SK-N-DZ (cell line): ENCODE measurements at regions not wholly inside any gene's neighbourhood (a gene's known extent, or its start where the extent isn't known, plus 50 kb on each side); places are given as distances from the start of the nearest gene placed in this dataset.

Experiments
- DNase-seq: peaks from one replicate; pipeline ENCODE4 v3.0.0-alpha.2; 2015; ENCODE audit warnings: low spot score

GRCh38 chr11:45089676-45090499 lies 56.6 kb upstream of the PRDM11 start:
- no peak for DNase-seq

DNA sequence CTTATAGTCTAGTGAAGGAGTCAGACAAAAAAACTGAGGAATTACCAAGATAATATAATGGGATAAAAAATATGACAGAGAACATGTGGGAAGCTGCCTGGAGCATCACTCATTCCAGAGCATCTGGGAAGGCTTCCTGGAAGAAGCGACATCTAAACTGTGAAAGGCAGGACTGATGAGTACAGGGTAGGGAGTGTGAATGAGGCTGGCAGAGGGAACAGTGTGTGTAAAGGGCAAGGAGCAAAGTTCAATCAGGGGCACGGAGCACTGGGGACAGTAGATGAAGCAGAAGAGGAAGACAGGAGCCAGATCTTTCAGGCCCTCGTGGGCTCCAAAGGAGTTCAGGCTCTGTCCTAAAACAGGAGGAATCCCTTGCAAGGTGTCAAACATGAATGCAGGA lies 55.8 kb upstream of the PRDM11 start:
- DNase-seq: no peak

DNA sequence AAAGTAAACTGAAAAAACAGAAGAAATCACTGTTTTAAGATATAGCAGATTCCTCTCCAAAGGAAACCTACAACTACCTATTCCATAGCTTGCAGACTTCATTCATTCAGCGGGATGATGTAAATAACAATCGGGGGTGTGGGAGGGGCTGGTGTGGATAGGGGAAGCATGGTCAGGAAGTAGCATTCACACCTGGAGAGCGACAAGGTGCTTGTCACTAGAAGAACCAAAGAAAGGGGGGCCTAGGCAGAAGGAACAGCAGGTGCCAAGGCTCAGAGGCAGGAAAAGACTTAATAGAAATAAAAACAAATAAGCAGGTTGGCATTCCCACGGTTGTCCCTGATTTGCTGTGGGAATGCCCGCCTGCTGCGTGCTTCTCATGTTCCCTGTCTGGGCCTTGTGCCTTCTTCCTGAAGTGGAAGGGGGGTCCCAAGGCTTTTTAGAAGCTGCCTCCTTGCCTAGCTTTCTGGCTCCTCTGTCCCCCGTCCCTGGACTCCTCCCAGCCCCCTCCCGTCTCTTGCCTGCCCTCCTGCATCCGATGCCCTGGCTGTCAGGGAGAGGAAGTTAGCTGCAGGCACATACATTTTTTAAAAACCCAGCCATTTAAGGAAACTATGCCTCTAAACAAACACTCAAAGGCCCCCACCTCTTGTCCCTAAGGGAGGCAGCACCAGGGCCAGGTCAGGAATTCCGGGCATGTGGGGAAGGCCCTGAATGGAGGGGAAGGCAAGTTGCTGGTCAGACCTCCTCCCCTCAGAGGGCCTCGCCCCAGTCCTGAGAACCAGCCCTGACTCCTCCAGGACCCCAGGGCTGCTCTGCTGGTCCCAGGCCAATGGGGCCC lies 54.7 kb upstream of the PRDM11 start:
- DNase-seq: no peak

DNA sequence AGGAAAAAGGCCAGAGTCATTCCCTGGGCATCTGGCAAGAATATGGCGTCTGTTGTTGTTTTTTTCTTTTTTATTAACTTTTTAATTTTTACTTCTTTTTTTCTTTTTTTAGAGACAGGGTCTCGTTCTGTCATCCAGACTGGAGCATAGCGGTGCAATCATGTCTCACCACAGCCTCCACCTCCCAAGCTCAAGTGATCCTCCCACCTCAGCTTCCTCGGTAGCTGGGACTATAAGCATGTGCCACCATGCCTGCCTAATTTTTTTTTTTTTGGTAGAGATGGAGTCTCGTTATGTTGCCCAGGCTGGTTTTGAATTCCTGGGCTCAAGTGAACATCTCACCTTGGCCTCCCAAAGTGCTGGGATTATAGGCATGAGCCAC lies 54.0 kb upstream of the PRDM11 start:
- DNase-seq: no peak

GRCh38 chr11:45092901-45093760 lies 53.3 kb upstream of the PRDM11 start:
- DNase-seq: no peak

GRCh38 chr11:45093761-45094455 lies 52.5 kb upstream of the PRDM11 start:
- DNase-seq: no peak

DNA sequence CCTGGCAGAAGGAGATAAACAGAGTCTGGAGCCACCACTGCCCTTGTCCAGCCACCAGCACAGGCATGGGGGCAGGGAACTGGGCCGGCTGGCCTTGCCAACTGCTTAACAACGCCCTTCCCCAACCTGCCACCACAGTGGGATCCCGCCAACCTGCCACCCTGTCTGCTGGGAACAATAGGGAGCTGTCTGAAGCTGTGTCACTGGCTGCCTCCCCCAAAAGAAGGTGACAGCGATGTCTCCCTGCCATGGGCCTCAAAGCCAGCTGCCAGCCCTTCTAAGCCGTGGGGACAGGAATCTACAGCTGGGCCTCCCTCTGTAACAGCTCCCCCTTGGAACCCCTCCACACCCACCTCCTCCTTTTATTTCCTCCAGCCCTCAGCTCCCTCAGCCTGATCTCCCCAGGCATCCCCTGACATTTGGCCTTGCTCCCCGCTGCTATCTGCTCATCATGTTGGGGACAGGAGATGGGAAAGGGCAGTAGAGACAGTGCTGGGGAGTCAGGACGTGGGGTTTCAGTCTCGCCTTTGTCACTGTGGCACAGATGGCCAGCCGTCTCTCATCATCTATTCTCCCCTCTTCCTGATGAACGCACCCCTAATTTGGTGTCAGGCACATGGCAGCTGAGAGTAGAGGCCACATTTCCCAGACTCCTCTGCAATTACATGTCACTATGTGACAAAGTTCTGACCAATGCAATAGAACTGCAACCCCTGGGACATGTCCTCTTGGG lies 51.3 kb upstream of the PRDM11 start:
- DNase-seq: no peak

GRCh38 chr11:45095691-45096010 lies 50.8 kb upstream of the PRDM11 start:
- DNase-seq: no peak

DNA sequence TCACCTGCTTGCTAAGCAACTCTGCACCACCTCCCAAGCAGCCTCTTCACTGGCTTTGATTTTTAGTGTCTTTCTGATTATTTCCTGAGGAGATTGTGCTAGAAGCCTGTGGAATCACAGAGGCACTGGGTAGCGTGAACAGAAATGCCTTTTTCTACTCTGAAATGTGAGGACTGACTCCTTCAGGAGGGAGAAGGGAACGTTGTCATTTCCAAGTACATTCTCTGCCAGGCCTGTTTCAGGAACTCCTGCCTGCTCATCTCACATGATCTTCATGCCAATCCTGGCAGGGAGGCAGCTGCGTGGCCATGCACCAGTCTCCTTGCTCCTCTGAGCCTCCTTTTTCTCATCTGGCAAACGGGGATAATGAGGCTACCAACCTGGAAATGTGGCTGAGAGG lies 49.8 kb upstream of the PRDM11 start:
- DNase-seq: no peak
